Neural progenitor cell (in vitro differentiated cells): ENCODE measurements at regions not wholly inside any gene's neighbourhood (a gene's known extent, or its start where the extent isn't known, plus 50 kb on each side); places are given as distances from the start of the nearest gene placed in this dataset.

Source experiments
- EZH2 ChIP-seq: fragments of 200-600 bp; sonication (generic); IDR thresholded peaks from 2 replicates; pipeline ENCODE4 v1.6.1; 2017; ENCODE audit warnings: antibody characterized with exemption, mild to moderate bottlenecking, moderate library complexity
- EZH2phosphoT487 ChIP-seq: fragments of 200-600 bp; sonication (generic); IDR thresholded peaks from 2 replicates; pipeline ENCODE4 v1.6.1; 2017; ENCODE audit warnings: antibody characterized with exemption
- TF ChIP-seq, protein P1 (sequence below): fragments of 200-600 bp; sonication (generic); IDR thresholded peaks from 2 replicates; pipeline ENCODE4 v1.5.1; 2017; ENCODE audit warnings: antibody characterized with exemption, mild to moderate bottlenecking

DNA sequence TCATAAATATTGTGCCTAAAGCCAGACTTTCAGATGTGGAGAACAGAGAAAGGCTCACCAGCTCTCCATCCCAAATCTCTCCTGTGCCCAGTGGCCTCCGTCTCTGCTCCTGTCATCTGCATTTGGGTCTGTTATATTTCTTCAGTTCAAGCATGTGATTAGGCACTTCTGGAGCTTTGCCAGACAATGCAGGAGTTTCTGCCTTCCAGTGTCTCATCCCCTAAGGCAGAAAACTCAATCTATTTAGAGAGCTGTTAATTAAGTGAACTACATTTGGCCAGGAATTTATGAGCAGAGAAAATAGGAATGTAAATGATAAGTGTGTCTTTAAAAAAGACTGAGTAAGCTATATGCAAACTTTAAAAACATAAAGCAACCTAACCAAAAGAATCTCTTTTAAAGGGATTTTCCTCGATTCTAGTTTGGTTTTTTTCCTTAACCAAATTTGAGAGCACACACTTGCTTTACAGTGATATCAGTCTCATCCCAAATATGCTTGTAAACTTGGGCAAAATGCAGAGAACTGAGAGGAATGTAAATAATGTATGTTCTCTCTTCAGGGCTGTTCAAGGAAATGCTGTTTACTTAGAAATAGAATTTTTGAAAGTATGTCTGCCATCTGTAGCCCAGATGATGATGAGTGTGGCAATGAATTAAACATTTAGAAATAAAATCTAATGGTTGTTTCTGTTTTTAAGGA lies 113.9 kb downstream of the ELOVL4 start:
- TF ChIP-seq, protein P1, sequence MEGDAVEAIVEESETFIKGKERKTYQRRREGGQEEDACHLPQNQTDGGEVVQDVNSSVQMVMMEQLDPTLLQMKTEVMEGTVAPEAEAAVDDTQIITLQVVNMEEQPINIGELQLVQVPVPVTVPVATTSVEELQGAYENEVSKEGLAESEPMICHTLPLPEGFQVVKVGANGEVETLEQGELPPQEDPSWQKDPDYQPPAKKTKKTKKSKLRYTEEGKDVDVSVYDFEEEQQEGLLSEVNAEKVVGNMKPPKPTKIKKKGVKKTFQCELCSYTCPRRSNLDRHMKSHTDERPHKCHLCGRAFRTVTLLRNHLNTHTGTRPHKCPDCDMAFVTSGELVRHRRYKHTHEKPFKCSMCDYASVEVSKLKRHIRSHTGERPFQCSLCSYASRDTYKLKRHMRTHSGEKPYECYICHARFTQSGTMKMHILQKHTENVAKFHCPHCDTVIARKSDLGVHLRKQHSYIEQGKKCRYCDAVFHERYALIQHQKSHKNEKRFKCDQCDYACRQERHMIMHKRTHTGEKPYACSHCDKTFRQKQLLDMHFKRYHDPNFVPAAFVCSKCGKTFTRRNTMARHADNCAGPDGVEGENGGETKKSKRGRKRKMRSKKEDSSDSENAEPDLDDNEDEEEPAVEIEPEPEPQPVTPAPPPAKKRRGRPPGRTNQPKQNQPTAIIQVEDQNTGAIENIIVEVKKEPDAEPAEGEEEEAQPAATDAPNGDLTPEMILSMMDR = no peak
- TF ChIP-seq EZH2 = no peak
- no peak for TF ChIP-seq EZH2phosphoT487
